Renal pelvis (tissue), 1 donor: ENCODE measurements at regions not wholly inside any gene's neighbourhood (a gene's known extent, or its start where the extent isn't known, plus 50 kb on each side); places are given as distances from the start of the nearest gene placed in this dataset.
A peak's percentile ranks its signal among the peaks of the same experiment; 100 is the strongest.
"Not testable (repeated sequence)": the region's sequence is repeated elsewhere in the genome, so short reads cannot be mapped to it uniquely, and the experiment has no call there.

Experiments used
- DNase-seq: peaks from one replicate; pipeline ENCODE4 v3.0.0-alpha.2; 2013

DNA sequence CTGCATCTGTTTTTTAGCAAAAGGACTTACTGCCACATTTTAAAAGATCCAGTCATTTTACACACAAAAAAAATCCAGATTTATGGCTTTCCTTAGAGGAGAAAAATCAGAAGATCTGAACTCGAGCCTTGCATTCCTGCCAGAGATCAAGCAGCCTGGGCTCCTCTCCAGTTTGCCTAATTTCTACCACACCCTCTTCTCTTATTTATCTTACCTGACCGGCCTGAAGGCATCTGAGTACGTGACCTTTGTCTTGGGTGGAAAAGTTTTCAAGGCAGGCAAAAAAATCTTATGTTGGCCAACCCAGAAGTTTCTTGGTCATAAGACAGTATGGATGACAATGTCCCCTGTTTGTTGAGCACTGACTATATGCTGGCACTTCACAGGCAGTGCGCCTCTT lies 60.3 kb downstream of the CHRD start:
- no peak for DNase-seq

DNA sequence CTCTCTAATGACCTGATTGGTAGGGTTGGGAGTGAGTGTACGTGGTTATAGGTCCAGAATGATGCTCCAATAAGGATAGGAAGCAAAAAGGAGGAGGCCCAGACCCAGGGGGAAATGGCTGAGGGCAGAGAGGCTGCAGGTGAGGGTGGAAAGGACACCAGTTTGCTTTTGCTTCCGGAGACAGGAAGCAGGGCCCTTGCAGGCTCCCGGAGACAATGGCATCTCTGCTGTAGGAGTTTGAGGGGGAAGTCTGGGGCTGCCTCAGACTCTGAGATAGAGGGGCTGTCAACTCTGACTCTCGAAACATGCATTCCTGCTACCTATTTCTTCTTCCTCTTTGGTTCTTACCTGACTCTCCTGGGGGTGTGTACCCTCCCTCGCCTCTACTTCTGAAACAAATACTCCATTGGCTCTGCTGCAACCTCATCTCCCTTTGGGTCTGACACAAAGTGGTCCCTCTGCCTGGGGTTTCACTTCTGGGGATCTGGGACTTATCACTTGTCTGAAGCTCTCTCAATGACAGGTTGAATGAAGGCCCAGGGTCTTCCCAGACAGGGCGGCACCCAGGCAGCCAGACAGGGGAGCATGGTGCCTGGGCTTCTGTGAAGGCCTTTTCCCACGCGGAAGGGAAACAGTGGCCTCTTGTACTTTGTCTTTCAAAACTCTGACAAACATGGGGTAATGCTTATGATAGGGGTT lies 61.5 kb downstream of the CHRD start:
- no peak for DNase-seq

DNA sequence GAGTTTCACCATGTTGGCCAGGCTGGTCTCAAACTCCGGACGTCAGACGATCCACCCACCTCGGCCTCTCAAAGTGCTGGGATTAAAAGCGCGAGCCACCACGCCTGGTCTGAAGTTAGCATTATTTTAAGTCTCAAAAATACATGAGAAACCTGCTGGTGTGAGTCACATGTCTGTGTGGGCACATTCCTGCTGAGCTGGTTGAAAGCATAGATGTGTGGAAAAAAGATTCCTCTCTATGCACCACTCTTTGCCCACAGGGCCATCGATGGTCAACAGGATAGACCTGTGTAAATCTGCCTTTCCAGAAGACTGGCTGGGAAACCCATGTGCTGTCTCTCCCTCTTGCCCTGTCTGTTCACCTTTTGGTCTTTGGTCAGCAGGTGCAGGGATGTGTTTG lies 63.5 kb downstream of the CHRD start:
- DNase-seq, result no peak

DNA sequence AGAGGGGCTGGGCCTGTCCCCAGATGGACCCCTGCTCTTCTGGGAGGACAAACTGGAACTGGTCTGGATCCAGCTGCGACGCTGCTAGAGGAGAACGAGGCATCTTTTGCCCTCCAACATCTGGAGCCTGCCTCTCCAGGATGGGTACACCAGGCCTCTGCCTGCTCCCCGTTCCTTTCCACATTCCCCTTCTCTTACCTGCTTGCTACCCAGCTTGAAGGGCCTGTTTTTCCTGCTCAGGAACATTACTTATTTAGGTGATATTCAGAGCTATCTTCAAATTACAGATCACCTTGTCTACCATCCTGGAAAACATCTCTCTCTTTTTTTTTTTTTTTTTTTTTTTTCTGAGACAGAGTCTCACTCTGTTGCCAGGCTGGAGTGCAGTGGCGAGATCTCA lies 64.0 kb downstream of the CHRD start:
- no peak for DNase-seq

DNA sequence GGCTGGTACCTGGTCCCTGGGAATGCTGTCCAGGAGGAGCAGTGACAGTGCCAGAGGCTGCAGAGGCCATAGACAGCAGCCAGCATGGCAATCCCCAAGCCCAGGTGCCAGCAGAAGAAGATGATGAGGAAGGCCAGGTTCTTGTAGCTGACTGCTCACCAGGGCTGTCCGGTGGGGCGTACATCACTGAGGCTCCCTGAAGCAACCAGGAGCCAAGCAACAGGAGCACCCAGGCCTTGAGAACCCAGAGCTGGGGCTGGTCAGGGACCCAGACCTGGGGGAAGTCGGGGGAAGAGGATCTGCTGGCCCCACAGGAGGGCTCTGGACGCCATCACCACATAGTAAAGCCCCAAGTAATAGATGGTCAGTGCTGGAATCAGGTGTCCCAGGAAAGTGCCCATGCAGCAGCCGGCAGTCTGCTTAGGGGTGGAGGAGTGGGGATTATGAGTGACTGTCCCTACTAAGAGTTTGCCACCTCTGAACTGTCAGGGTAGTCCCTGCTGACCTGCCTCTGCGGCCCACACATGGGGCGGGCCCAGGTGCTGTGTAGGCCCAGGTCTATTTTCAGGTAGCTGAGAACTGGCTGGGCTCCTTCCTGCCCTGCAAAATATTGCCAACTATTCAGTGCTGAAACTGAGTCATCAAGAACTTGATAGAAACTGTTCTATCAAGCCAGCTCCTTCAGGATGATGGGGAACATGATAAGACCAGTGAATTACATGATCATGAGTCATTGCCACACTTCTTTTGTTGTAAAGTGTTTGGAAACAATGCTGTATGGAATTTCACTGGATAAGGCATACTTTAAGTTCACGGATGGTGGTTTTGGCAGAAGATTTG lies 68.7 kb downstream of the CHRD start:
- DNase-seq, result no peak

DNA sequence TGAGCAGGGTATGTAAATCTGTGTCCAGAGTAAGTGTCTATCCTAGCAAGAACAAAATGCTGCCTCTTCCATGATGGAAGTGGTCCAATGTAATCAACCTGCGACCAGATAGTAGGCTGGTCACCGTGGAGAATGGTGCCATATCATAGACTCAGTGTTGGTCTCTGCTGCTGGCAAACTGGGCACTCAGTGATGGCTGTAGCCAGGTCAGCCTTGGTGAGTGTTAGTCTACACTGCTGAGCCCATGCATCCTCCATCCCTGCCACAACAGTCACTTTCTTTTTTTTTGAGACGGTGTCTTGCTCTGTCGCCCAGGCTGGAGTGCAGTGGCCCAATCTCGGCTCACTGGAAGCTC lies 69.3 kb downstream of the CHRD start:
- DNase-seq, result no peak

DNA sequence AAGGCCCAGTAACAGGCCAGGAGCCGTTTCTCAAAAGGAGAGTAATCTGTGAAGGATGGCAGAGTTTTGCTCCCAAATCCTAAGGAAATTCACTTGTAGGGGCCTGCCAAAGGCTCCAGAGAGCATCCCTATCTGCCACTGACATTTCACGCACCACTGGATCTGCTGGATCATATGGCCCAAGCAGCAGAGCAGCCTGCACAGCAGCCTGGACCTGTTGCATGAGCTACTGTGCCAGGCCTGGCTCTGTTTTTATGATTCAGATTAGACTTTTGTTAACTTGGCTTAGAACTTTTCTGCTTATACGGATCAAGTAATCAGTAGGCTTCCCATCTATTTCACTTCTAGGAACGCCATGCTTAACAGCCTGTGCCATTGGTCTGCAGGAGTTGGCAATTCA lies 70.7 kb downstream of the CHRD start:
- DNase-seq, result peak; percentile 21

DNA sequence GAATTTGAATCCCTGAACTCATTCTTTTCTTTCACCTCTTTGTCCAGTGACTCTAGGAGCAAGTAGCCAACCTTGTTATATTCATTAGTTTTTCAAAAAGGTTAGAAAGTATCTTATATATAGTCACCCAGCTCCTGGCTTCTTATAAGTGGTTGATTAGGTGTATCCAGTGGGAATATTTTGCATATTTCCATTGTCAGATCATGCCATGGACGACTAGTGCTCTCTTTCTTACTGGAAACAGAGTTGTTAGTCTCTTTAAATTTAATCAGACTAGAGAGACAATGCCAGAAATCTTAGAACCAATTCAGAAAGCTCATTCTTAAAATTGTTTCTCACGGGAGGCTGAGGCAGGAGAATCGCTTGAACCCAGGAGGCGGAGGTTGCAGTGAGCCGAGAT lies 73.4 kb downstream of the CHRD start:
- DNase-seq, result no peak

DNA sequence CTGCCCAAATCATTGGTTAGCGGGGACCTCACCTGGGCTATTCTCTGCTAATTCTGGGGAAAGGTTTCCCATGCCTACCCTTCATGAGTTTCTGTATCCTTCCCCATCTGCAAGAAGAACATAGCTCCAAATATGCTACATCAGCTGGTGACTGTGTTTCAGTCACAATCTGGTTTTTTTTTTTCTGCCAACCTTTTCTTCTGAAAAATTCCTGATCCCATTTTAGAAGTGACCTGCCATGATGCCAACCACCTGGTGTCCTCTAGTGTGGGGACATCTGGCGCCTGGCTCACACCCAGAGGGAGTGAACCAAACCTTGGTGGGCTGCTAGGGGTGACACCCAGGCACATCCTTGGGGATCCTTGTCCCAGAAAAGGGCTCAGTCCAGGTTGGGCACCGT lies 76.1 kb downstream of the CHRD start:
- DNase-seq, result no peak

DNA sequence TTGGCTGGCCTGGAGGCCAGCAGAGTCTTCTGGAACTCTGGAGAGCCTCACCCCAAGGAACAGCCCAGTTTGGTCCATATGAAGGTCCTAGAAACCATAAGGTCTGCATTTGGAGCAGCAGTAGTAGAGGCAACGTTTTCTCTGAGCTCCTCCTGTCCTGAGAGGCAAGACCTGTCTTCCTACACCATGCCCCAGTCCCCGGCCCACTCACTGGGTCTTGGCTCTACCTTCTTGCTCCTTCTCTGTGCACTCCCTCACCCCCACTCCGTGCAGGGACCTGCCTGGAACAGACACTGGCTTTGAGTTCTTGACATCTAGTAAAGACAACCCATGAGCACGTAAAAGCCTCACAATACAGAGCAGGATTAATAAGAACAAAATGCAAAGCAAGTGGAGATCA lies 76.6 kb downstream of the CHRD start:
- no peak for DNase-seq

DNA sequence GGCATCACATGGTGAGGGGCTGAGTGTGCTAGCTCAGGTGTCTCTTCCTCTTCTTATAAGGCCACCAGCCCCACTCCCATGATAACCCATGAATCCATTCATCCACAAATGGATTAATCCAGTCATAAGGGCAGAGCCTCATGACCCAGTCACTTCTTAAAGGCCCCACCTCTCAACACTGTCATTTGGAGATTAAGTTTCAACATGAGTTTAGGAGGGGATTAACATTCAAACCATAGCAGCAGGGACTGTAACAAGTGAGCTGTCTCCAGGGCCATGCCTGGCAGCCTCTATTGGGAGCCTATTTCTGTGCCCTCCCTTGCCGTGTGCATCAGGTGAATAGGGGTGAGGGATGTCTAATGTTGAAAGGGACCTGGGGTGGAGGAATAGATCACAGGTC lies 77.5 kb downstream of the CHRD start:
- no peak for DNase-seq

DNA sequence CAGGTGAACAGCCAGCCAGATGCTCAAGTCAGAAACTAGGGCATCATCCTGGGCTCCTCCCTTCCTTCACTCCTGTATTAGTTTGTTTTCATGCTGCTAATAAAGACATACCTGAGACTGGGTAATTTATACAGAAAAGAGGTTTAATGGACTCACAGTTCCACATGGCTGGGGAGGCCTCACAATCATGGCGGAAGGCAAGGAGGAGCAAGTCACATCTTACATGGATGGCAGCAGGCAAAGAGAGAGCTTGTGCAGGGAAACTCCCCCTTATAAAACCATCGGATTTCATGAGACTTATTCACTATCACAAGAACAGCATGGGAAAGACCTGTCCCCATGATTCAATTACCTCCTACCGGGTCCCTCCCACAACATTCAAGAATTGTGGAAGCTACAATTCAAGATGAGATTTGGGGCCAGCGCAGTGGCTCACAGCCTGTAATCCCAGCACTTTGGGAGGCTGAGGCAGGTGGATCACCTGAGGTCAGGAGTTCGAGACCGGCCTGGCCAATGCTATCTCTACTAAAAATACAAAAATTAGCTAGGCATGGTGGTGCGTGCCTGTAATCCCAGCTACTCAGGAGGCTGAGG lies 78.0 kb downstream of the CHRD start:
- DNase-seq, result not testable (repeated sequence)

DNA sequence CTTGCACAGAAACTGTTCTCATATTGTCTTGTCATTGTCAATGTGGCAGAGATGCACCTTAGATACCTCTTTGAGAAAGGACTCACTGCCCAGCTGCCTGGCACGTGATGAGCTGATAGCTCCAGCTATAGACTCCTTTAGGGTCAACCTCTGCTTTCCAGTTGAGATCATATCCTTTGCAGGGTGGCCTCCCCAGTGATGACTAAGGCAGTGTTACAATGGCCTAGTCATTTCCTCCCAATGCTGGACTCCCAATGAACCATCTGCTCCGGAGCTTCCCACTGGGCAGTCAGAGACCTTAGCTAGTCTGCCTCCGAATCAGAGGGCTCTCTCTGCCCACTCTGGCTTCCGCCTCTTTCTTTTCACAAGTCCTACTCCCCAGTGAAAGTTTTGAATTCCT lies 79.5 kb downstream of the CHRD start:
- no peak for DNase-seq

DNA sequence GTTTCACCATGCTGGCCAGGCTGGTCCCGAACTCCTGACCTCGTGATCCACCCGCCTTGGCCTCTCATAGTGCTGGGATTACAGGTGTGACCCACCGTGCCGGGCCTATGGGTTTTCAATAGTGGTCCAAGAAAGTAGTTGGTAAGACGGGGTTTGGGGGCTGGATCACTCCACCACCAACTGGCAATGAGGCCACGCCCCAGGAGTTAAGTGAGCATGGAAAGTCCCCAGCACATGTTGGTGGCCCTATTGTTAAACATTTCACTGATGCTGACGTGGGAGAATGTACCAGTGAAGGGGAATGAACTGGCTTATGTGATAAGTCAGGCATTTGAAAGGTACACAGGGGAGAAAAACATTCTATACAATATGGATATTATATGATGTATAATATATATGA lies 80.4 kb downstream of the CHRD start:
- DNase-seq, result no peak

DNA sequence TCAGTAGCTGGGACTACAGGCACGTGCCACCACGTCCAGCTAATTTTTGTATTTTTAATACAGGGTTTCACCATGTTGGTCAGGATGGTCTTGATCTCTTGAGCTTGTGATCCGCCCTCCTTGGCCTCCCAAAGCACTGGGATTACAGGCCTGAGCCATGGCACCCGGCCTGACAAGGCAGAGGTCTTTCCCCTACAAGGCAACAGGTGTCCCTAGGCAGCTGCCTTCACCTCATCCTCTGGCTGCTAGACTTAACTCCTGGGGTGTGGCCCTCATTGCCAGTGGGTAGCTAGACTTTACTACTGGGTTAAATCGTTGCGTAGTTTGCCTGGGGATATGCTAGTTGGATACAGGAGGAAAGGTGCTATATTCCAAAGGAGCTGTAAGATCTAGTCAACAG lies 81.4 kb downstream of the CHRD start:
- no peak for DNase-seq

DNA sequence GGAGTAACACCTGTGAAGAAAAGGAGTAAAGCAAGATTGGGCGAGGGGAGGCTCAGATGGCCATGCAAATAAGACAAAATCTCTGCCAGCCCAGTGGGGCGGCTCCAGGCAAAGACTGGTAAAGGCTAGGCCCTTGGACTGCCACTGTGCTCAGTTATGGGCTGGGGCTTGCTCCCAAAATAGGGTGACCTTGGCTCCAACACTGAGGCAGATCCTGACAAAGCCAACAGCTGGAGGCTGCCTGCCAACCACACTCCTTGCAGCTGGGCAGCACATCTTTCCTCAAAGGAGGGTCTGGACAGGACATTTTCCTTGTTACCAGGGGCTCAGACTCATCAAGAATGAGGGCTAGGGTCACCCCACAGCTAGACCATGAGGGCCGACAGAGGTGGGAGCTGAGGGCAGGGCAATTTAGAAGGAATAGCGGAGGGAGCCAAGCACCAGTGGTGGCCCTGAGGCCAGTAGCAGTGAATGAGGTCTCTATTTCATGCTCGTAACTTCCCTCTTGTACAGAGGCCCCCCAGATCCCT lies 86.1 kb downstream of the CHRD start:
- DNase-seq, result no peak

DNA sequence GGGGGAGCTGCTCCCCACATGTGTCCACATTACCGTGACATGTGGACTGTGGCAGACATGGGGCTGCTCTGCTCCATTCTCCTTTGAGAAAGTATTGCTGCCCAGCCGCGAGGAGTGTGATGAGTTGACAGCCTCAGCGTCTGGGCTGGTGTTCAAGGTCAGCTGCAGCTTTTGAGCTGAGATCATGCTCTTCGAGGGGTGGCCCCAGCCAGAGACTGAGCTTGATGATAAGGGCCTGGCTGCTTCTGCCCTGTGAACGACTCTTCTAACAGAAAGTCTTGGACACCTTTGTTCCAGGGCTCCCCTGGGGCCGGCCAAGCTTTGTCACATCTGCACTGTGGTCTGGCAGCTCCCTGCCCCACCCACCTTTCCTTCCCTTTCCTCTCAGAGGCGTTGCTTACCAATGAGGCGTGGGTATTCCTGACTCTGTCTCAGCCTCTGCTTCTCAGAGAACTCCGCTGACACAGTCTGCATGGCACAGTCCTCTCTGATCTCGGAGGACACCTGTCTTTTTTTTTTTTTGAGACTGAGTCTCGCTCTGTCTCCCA lies 86.6 kb downstream of the CHRD start:
- no peak for DNase-seq

DNA sequence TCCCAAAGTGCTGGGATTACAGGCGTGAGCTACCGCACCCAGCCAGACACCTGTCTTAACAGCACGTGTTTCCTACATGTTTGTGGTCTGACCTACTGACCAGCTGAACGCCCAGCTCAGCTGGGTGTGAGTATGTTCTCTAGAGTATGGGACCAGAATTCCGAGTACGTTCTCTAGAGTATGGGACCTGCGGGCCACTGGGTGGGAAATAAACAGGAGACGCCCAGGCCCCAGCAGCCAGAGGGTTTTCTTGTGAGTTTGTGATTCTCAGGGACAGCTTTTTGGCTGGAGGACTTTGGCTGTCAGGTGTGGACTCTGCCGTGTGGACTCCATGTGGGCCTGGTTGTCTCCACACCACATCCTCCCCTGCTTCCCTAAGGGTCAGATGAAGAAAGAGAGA lies 87.3 kb downstream of the CHRD start:
- DNase-seq, result no peak

DNA sequence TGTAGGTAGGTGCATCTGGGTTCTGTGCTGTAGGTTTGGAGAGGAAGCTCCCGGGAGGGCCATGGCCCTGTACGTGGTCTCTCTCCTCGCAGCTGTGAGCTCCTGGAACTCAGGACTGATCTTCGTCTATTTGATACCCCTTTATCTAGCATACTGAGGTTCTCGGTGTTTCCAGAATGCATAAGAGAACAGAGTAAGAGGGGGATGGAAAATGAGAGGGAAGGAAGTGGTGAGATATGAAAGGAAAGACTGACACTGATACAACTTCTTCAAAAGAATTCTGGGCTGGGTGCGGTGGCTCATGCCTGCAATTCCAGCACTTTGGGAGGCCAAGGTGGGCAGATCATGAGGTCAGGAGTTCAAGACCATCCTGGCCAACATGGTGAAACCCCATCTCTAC lies 90.7 kb downstream of the CHRD start:
- DNase-seq, result no peak

DNA sequence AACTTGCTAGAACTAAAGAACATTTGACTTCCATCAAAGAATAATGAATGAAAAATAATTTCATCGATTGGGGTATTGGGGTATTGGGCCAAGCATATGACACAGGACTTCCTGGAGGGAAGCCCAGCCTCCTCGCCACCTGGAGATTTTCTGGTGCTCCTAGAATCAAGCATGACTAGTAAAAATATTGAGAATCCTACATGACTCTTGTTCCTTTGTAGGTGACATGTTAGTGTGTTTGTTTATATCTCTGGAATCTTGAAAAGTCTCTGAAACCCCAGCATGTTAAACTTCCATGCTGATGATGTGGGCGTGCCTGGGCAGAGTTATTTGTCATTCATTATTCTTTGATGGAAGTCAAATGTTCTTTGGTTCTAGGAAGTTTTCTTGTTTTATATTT lies 90.1 kb upstream of the EPHB3 start:
- DNase-seq, result no peak

DNA sequence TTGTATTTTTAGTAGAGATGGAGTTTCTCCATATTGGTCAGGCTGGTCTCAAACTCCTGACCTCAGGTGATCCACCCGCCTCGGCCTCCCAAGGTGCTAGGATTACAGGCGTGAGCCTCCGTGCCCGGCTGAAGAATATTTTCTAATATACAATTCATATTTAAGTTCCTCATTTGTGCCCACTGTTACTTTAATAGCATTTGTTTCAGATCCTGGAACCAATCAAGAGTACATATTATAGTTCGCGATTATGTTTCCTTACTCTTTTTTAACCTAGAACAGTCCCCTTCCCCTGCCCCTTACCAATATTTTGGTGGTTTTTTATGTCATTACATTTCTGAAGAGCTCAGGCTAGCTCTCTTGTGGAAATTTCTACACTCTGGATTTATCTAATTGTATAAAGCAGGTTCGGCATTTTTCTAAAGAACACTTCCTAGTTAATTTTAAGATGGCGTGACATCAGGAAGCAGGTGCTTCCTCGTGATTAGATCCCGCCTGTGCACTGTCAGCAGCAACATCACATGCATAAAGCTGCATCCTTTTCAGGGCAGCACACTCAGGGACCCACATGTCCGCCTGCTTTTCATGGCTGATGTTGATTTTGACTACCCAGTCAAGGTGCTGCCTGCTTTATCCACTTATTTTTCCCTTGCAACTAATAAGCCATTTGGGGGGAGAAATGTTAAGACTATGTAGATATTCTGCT lies 88.7 kb upstream of the EPHB3 start:
- no peak for DNase-seq

DNA sequence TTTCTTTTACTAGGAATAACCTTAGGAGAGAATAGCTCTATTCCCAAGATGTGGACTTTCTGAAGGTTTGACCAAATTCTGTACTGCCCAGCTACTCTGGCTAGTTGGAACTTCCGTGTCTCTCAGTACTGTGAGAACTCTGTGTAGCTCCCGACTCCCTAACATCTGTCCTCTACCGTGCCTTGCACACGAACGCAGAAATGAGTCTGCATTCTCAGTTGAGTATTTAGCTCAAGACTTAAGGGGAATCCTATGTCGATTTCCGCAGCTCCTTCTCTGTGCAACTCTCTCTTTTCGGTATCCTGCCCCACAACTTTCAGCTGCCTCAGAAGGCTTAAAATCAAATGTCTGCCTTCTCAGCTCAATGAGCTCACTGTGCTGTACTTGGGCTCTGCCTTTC lies 86.7 kb upstream of the EPHB3 start:
- DNase-seq, result no peak
